Lower lobe of right lung (tissue), 2 donors: ENCODE measurements at regions not wholly inside any gene's neighbourhood (a gene's known extent, or its start where the extent isn't known, plus 50 kb on each side); places are given as distances from the start of the nearest gene placed in this dataset.

Experiments
- ATAC-seq, 2 donors: fragments of 200-7000 bp; cut with Tn5 transposase; one replicate each; pipeline ENCODE4 v1.9.1; 2020 to 2022; ENCODE audit warnings: mild to moderate bottlenecking in 2 of 2, moderate library complexity in 2 of 2
- DNase-seq: peaks from one replicate; pipeline ENCODE4 v3.0.0-alpha.2; 2020
- H3K27ac ChIP-seq: fragments of 200-600 bp; one replicate; pipeline ENCODE4 v1.8.0; 2022
- H3K27me3 ChIP-seq: fragments of 200-600 bp; one replicate; pipeline ENCODE4 v1.8.0; 2022; ENCODE audit warnings: low read depth
- H3K36me3 ChIP-seq: fragments of 200-600 bp; one replicate; pipeline ENCODE4 v1.8.0; 2022; ENCODE audit warnings: mild to moderate bottlenecking
- H3K4me1 ChIP-seq: fragments of 200-600 bp; one replicate; pipeline ENCODE4 v1.8.0; 2022
- H3K4me3 ChIP-seq: fragments of 200-600 bp; one replicate; pipeline ENCODE4 v1.8.0; 2022; ENCODE audit warnings: mild to moderate bottlenecking
- H3K9me3 ChIP-seq: fragments of 200-600 bp; one replicate; pipeline ENCODE4 v1.8.0; 2022
- intact Hi-C: fragments of 100-400 bp; cut with DNase I; formaldehyde crosslinking; loops from one replicate; pipeline ENCODE4 v1.11.0; 2022
- TF ChIP-seq, protein P1 (sequence below): fragments of 200-600 bp; IDR thresholded peaks from one replicate; pipeline ENCODE4 v1.8.0; 2022; ENCODE audit warnings: antibody characterized with exemption, mild to moderate bottlenecking
- donor health status: DM: no; HTN: yes; CAD: no; lungs with severe emphysema.

GRCh38 chrX:138771047-138771446, 59.5 kb upstream of the FGF13 start:
- intact Hi-C loops = no loop called here
- Histone ChIP-seq H3K4me3 (no peak overlapping the region), H3K27ac (no peak overlapping the region), H3K9me3 (no peaks in the 10 kb centered on the region), H3K27me3 (no peaks in the 10 kb centered on the region), H3K36me3 (no peaks in the 10 kb centered on the region), H3K4me1 (no peaks in the 10 kb centered on the region)
- ATAC-seq (no peak), DNase-seq (no peak)
- TF ChIP-seq, protein P1, sequence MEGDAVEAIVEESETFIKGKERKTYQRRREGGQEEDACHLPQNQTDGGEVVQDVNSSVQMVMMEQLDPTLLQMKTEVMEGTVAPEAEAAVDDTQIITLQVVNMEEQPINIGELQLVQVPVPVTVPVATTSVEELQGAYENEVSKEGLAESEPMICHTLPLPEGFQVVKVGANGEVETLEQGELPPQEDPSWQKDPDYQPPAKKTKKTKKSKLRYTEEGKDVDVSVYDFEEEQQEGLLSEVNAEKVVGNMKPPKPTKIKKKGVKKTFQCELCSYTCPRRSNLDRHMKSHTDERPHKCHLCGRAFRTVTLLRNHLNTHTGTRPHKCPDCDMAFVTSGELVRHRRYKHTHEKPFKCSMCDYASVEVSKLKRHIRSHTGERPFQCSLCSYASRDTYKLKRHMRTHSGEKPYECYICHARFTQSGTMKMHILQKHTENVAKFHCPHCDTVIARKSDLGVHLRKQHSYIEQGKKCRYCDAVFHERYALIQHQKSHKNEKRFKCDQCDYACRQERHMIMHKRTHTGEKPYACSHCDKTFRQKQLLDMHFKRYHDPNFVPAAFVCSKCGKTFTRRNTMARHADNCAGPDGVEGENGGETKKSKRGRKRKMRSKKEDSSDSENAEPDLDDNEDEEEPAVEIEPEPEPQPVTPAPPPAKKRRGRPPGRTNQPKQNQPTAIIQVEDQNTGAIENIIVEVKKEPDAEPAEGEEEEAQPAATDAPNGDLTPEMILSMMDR = no peak

GRCh38 chrX:138769918-138770317, 58.4 kb upstream of the FGF13 start:
- DNase-seq = no peak
- intact Hi-C loops = no loop called here
- H3K36me3 ChIP-seq = no peaks in the 10 kb centered on the region

DNA sequence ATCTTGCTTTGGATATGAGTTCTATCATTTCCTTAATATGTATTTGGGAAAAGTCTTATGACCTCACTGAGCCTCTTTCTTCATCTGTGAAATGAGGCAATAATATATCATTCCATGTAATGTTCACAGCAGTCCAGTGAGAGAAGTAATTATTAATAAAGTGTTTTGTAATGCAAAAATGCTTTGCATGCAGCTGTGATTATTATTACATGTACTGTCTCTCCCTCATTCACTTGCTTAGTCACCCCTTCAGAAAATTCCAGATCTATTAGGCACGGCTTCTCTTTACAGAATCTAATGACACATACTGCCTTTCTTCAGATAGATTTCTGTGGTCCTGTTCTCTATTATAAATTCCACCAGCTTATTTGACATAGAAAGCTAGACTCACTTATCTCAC, 53.5 kb upstream of the FGF13 start:
- H3K4me1 ChIP-seq = no peaks in the 10 kb centered on the region
- ATAC-seq (no peak), DNase-seq (no peak)
- intact Hi-C loops = no loop called here
- H3K4me3 ChIP-seq = no peak overlapping the region
- TF ChIP-seq, protein P1 = no peak
- no peaks in the 10 kb centered on the region for H3K27me3 ChIP-seq
- H3K9me3 ChIP-seq = no peaks in the 10 kb centered on the region
- no peaks in the 10 kb centered on the region for H3K36me3 ChIP-seq
- H3K27ac ChIP-seq = no peak overlapping the region

More at GRCh38 chrX:138769918-138770317, 58.4 kb upstream of the FGF13 start:
- no peak for ATAC-seq
- Histone ChIP-seq H3K4me3 (no peak overlapping the region), H3K27ac (no peak overlapping the region), H3K9me3 (no peaks in the 10 kb centered on the region), H3K27me3 (no peaks in the 10 kb centered on the region), H3K4me1 (no peaks in the 10 kb centered on the region)
- TF ChIP-seq, protein P1 = no peak

DNA sequence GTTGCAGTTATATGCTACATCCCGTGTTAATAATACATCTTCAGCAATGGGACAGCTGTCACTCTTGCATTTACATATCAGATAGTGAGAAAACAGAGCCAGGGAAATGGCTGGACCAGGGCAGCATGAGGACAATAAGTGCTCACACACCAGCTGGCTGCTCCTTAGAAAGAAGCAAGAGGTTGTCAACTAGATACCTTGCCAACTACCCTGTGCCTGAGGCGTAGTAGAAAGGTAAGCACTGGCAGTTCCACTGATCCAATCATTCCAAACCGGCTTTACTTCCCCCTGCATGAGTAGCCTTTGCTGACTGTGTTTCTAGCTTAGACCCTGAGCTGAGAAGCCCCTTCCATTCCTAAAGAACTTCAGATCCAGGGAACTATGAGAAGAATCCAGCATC, 52.2 kb upstream of the FGF13 start:
- no peaks in the 10 kb centered on the region for H3K4me1 ChIP-seq
- DNase-seq = no peak
- H3K27ac ChIP-seq = no peak overlapping the region
- no peaks in the 10 kb centered on the region for H3K27me3 ChIP-seq
- TF ChIP-seq, protein P1 = no peak
- no peaks in the 10 kb centered on the region for H3K9me3 ChIP-seq
- H3K36me3 ChIP-seq = no peaks in the 10 kb centered on the region
- intact Hi-C loops = no loop called here
- H3K4me3 ChIP-seq = no peak overlapping the region
- ATAC-seq = no peak

- Histone ChIP-seq H3K27me3 (no peaks in the 10 kb centered on the region), H3K27ac (no peak overlapping the region), H3K4me1 (no peaks in the 10 kb centered on the region), H3K36me3 (no peaks in the 10 kb centered on the region), H3K4me3 (no peak overlapping the region), H3K9me3 (no peaks in the 10 kb centered on the region)
- TF ChIP-seq, protein P1 = no peak
- ATAC-seq (no peak), DNase-seq (no peak)
- intact Hi-C loops = no loop called here
Measured at GRCh38 chrX:138761380-138761779, 49.9 kb upstream of the FGF13 start.
